ENCODE measurements at regions not wholly inside any gene's neighbourhood (a gene's known extent, or its start where the extent isn't known, plus 50 kb on each side); places are given as distances from the start of the nearest gene placed in this dataset.
"Not testable (repeated sequence)": the region's sequence is repeated elsewhere in the genome, so short reads cannot be mapped to it uniquely, and the experiment has no call there.

- DNase-seq = no peak
Observed at GRCh38 chr1:101373570-101373969, 136.8 kb downstream of the S1PR1 start.

- DNase-seq = not testable (repeated sequence)
Observed at GRCh38 chr1:101375448-101375847, 138.6 kb downstream of the S1PR1 start.

GRCh38 chr1:101376121-101377083, 139.6 kb downstream of the S1PR1 start:
- DNase-seq = no peak

- DNase-seq = no peak
Observed at GRCh38 chr1:101377084-101377835, 140.4 kb downstream of the S1PR1 start.

GRCh38 chr1:101379037-101379436, 142.2 kb downstream of the S1PR1 start:
- DNase-seq = no peak

GRCh38 chr1:101379950-101380349, 143.1 kb downstream of the S1PR1 start:
- DNase-seq = no peak

GRCh38 chr1:101382135-101382534, 145.3 kb downstream of the S1PR1 start:
- DNase-seq = no peak

GRCh38 chr1:101388904-101389546, 152.2 kb downstream of the S1PR1 start:
- DNase-seq = no peak

- DNase-seq = no peak
Observed at GRCh38 chr1:101389547-101389929, 152.7 kb downstream of the S1PR1 start.

- no peak for DNase-seq
Observed at GRCh38 chr1:101392552-101392951, 155.7 kb downstream of the S1PR1 start.

- DNase-seq = no peak
Observed at GRCh38 chr1:101394041-101394440, 157.2 kb downstream of the S1PR1 start.

GRCh38 chr1:101399222-101399621, 162.4 kb downstream of the S1PR1 start:
- DNase-seq = no peak

GRCh38 chr1:101406271-101406670, 169.5 kb downstream of the S1PR1 start:
- DNase-seq = no peak

GRCh38 chr1:101406681-101407080, 169.9 kb downstream of the S1PR1 start:
- DNase-seq = no peak

- no peak for DNase-seq
Observed at GRCh38 chr1:101407505-101408211, 170.8 kb downstream of the S1PR1 start.

GRCh38 chr1:101408212-101409042, 171.6 kb downstream of the S1PR1 start:
- DNase-seq = no peak

- DNase-seq = no peak
Observed at GRCh38 chr1:101409102-101409501, 172.3 kb downstream of the S1PR1 start.

GRCh38 chr1:101410048-101410878, 173.4 kb downstream of the S1PR1 start:
- DNase-seq = no peak

- no peak for DNase-seq
Observed at GRCh38 chr1:101420406-101420805, 183.6 kb downstream of the S1PR1 start.

GRCh38 chr1:101428083-101428482, 191.3 kb downstream of the S1PR1 start:
- not testable (repeated sequence) for DNase-seq

- DNase-seq = no peak
Observed at GRCh38 chr1:101428562-101428961, 191.7 kb downstream of the S1PR1 start.
